PC-3 (cell line): ENCODE measurements at regions not wholly inside any gene's neighbourhood (a gene's known extent, or its start where the extent isn't known, plus 50 kb on each side); places are given as distances from the start of the nearest gene placed in this dataset.

Experiments
- ATAC-seq: fragments of 200-7000 bp; cut with Tn5 transposase; 2 replicates; pipeline ENCODE4 v1.9.1; 2020; ENCODE audit warnings: mild to moderate bottlenecking, moderate library complexity
- BruUV-seq: library from RNA; stranded (reverse); fragments of 400-500 nt; replicated peaks from 2 replicates; lab custom pipeline; 2021; lab: Mats Ljungman, UMichigan
- CTCF ChIA-PET: fragments of 300-600 bp; sonication (Branson Sonifier 250); formaldehyde crosslinking; loops from one replicate; lab custom pipeline; 2022; ENCODE audit warnings: antibody characterized with exemption; lab: Charles Lee
- POLR2A ChIA-PET: fragments of 300-600 bp; sonication (Branson Sonifier 250); formaldehyde crosslinking; loops from one replicate; lab custom pipeline; 2022; ENCODE audit warnings: antibody characterized with exemption; ENCODE audit not compliant: unreplicated experiment; lab: Charles Lee
- DNase-seq: peaks from one replicate; pipeline ENCODE4 v3.0.0-alpha.2; 2015
- H2AFZ ChIP-seq: fragments of 300-600 bp; sonication (generic); 2 replicates; pipeline ENCODE4 v1.6.0; 2016; ENCODE audit warnings: antibody characterized with exemption, low read length
- H3F3A ChIP-seq: fragments of 300-600 bp; sonication (generic); one replicate; pipeline ENCODE4 v1.6.0; 2017; ENCODE audit warnings: antibody characterized with exemption, low read length, control low read depth, mild to moderate bottlenecking; ENCODE audit not compliant: unreplicated experiment
- H3K27ac ChIP-seq: fragments of 300-600 bp; sonication (generic); 2 replicates; pipeline ENCODE4 v1.5.1; 2016; ENCODE audit warnings: mild to moderate bottlenecking, low read length
- H3K27me3 ChIP-seq: fragments of 300-600 bp; sonication (generic); 2 replicates; pipeline ENCODE4 v1.6.1; 2016; ENCODE audit warnings: low read length, mixed read lengths
- H3K36me3 ChIP-seq: fragments of 300-600 bp; sonication (generic); 2 replicates; pipeline ENCODE4 v1.6.1; 2016; ENCODE audit warnings: low read depth, mixed run types, low read length, mixed read lengths
- H3K4me1 ChIP-seq: fragments of 300-600 bp; sonication (generic); 2 replicates; pipeline ENCODE4 v1.5.1; 2016; ENCODE audit warnings: low read length; ENCODE audit not compliant: insufficient read depth
- H3K4me2 ChIP-seq: fragments of 300-600 bp; sonication (generic); 2 replicates; pipeline ENCODE4 v1.6.0; 2016; ENCODE audit warnings: low read length
- H3K4me3 ChIP-seq: fragments of 300-600 bp; sonication (generic); 2 replicates; pipeline ENCODE4 v1.5.1; 2016; ENCODE audit warnings: mild to moderate bottlenecking, low read length, mixed read lengths
- H3K79me2 ChIP-seq: fragments of 300-600 bp; sonication (generic); 2 replicates; pipeline ENCODE4 v1.6.1; 2017; ENCODE audit warnings: low read length, mixed read lengths
- H3K9ac ChIP-seq: fragments of 300-600 bp; sonication (generic); 2 replicates; pipeline ENCODE4 v1.6.0; 2016; ENCODE audit warnings: mild to moderate bottlenecking, low read length
- H3K9me2 ChIP-seq: fragments of 300-600 bp; sonication (generic); replicated peaks from 2 replicates; pipeline ENCODE4 v1.6.1; 2016; ENCODE audit warnings: mixed run types, low read length, mixed read lengths
- H3K9me3 ChIP-seq: fragments of 300-600 bp; sonication (generic); 2 replicates; pipeline ENCODE4 v1.6.1; 2016; ENCODE audit warnings: low read length, mixed read lengths
- H4K20me1 ChIP-seq: fragments of 300-600 bp; sonication (generic); 2 replicates; pipeline ENCODE4 v1.6.1; 2016; ENCODE audit warnings: low read length, mixed read lengths
- EZH2 ChIP-seq: fragments of 300-600 bp; sonication (generic); IDR thresholded peaks from one replicate; pipeline ENCODE4 v1.6.1; 2017; ENCODE audit warnings: antibody characterized with exemption, mild to moderate bottlenecking, low read length; ENCODE audit not compliant: unreplicated experiment
- EZH2phosphoT487 ChIP-seq: fragments of 300-600 bp; sonication (generic); IDR thresholded peaks from 2 replicates; pipeline ENCODE4 v1.6.1; 2018; ENCODE audit warnings: mild to moderate bottlenecking, antibody characterized with exemption, low read length, borderline replicate concordance
- intact Hi-C: fragments of 100-400 bp; cut with micrococcal nuclease; formaldehyde crosslinking; loops from 2 replicates; pipeline ENCODE4 v1.9.0; 2023
- TF ChIP-seq, protein P1 (sequence below): fragments of 300-600 bp; sonication (generic); conservative IDR thresholded peaks from 2 replicates; pipeline ENCODE4 v1.5.1; 2017; ENCODE audit warnings: antibody characterized with exemption, low read depth, mild to moderate bottlenecking, low read length

DNA sequence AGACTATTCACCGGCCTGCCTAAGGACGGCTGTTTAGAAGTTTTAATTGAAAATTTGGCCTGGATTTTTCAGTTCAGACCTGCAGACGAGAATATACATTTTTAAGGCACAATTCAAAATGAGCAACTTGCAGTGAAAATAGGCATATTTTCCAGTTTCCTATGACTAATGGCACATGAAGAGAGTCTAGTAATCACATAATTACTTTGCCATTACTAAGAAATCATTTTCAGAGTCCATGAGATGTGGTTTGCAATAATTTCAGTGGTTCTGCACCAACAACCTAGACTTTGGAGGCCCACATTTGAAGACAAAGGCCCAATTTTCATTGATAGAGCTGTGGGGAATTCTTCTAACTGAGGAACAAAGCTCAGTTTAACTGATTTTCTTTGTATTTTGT is 205.3 kb downstream of the SOX2 start:
- Histone ChIP-seq H3K4me3 (no peak overlapping the region), H3K27ac (no peak overlapping the region), H3K4me2 (no peak overlapping the region), H3K36me3 (no peaks in the 10 kb centered on the region), H3K9me3 (no peaks in the 10 kb centered on the region), H3F3A (no peaks in the 10 kb centered on the region), H2AFZ (no peak overlapping the region), H3K79me2 (no peaks in the 10 kb centered on the region), H3K9me2 (no peaks in the 10 kb centered on the region), H4K20me1 (no peaks in the 10 kb centered on the region), H3K9ac (no peak overlapping the region), H3K27me3 (no peaks in the 10 kb centered on the region), H3K4me1 (peaks cover 43% of the 10 kb centered on the region)
- DNase-seq (peak; percentile 14), ATAC-seq (no peak)
- POLR2A ChIA-PET: no interaction called here
- CTCF ChIA-PET: no interaction called here
- no TSS peak for BruUV-seq
- intact Hi-C loops: no loop called here
- TF ChIP-seq, protein P1, sequence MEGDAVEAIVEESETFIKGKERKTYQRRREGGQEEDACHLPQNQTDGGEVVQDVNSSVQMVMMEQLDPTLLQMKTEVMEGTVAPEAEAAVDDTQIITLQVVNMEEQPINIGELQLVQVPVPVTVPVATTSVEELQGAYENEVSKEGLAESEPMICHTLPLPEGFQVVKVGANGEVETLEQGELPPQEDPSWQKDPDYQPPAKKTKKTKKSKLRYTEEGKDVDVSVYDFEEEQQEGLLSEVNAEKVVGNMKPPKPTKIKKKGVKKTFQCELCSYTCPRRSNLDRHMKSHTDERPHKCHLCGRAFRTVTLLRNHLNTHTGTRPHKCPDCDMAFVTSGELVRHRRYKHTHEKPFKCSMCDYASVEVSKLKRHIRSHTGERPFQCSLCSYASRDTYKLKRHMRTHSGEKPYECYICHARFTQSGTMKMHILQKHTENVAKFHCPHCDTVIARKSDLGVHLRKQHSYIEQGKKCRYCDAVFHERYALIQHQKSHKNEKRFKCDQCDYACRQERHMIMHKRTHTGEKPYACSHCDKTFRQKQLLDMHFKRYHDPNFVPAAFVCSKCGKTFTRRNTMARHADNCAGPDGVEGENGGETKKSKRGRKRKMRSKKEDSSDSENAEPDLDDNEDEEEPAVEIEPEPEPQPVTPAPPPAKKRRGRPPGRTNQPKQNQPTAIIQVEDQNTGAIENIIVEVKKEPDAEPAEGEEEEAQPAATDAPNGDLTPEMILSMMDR: no peak
- TF ChIP-seq EZH2: no peak
- TF ChIP-seq EZH2phosphoT487: no peak

DNA sequence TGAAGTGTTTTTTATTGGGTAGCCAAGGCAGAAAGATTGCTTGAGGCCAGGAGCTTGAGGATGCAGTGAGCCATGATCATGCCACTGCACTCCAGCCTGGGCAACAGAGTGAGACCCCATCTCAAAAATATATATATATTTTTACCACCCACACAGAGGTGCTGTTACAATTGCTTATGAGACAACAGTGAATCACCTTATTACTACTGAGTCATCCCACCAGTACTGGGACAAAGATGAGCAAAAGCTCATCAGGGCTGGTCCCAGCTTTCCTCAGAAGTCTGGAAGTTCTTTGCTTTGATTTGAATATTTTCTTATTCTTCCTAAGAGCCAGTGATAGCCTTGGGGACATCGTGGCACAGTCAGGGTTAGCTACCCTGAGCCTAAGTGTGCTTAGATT is 207.7 kb downstream of the SOX2 start:
- CTCF ChIA-PET: no interaction called here
- Histone ChIP-seq H3K9me2 (no peaks in the 10 kb centered on the region), H3K79me2 (no peaks in the 10 kb centered on the region), H3K4me1 (peaks cover 34% of the 10 kb centered on the region), H3K4me2 (peak overlapping the region; percentile 59; the same call in 1 of the 2 replicates), H3K27ac (peak overlapping the region; percentile 49), H3K9ac (no peak overlapping the region), H3K27me3 (no peaks in the 10 kb centered on the region), H3K4me3 (no peak overlapping the region), H3F3A (no peaks in the 10 kb centered on the region), H2AFZ (no peak overlapping the region), H3K9me3 (no peaks in the 10 kb centered on the region), H3K36me3 (no peaks in the 10 kb centered on the region), H4K20me1 (no peaks in the 10 kb centered on the region)
- TF ChIP-seq EZH2phosphoT487: no peak
- TF ChIP-seq, protein P1: no peak
- no peak for TF ChIP-seq EZH2
- intact Hi-C loops: no loop called here
- POLR2A ChIA-PET: no interaction called here
- peak; percentile 90 for ATAC-seq
- no TSS peak for BruUV-seq
- DNase-seq: peak; percentile 78

DNA sequence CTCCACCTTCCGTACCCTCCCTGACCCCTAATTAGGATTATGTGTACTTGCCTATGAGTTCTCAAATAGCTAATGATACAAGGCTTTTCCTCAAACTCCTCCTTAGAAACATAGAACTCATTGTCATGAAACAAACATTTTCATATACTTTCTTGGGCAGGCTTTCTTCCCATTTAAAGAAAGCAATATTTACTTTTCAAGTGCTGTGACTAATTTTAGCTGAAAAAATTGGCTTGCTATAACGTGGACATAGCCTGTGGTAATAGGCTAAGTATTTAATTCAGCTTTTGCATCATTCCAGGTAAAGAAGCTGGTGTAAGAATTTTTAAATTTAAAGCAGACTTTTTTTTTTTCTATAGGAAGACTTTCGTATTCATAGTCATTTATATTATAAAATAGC is 208.7 kb downstream of the SOX2 start:
- peaks cover 34% of the 10 kb centered on the region for H3K4me1 ChIP-seq
- ATAC-seq (peak; percentile 63), DNase-seq (peak; percentile 71)
- H3K4me2 ChIP-seq: peak overlapping the region; percentile 9
- no peaks in the 10 kb centered on the region for H3K9me3 ChIP-seq
- no peaks in the 10 kb centered on the region for H3K27me3 ChIP-seq
- H3K4me3 ChIP-seq: no peak overlapping the region
- H3F3A ChIP-seq: no peaks in the 10 kb centered on the region
- TF ChIP-seq EZH2: no peak
- TF ChIP-seq EZH2phosphoT487: no peak
- TF ChIP-seq, protein P1: no peak
- H3K9ac ChIP-seq: no peak overlapping the region
- no peaks in the 10 kb centered on the region for H3K79me2 ChIP-seq
- POLR2A ChIA-PET: no interaction called here
- no TSS peak for BruUV-seq
- no peaks in the 10 kb centered on the region for H3K36me3 ChIP-seq
- H3K9me2 ChIP-seq: no peaks in the 10 kb centered on the region
- H3K27ac ChIP-seq: peak overlapping the region; percentile 49
- no peaks in the 10 kb centered on the region for H4K20me1 ChIP-seq
- intact Hi-C loops: no loop called here
- no peak overlapping the region for H2AFZ ChIP-seq
- CTCF ChIA-PET: interaction anchor here (0.6 kb wide), 1 partner anchor 218 kb away, joined by 3 read pairs; no protein-coding TSS in a partner anchor
